Epidermal melanocyte (primary cell): ENCODE measurements at regions not wholly inside any gene's neighbourhood (a gene's known extent, or its start where the extent isn't known, plus 50 kb on each side); places are given as distances from the start of the nearest gene placed in this dataset.

Source experiments
- DNase-seq: peaks from one replicate; pipeline ENCODE4 v3.0.0; 2011; ENCODE audit warnings: low spot score; ENCODE audit not compliant: insufficient read length

GRCh38 chr18:78196280-78196679, 783.3 kb upstream of the SALL3 start:
- DNase-seq: no peak

- DNase-seq: no peak
Observed at GRCh38 chr18:78199002-78199401, 780.6 kb upstream of the SALL3 start.

GRCh38 chr18:78199611-78200010, 780.0 kb upstream of the SALL3 start:
- DNase-seq: no peak

GRCh38 chr18:78207942-78208341, 771.7 kb upstream of the SALL3 start:
- no peak for DNase-seq

- no peak for DNase-seq
Observed at GRCh38 chr18:78208461-78208860, 771.2 kb upstream of the SALL3 start.

- no peak for DNase-seq
Observed at GRCh38 chr18:78213361-78213994, 766.1 kb upstream of the SALL3 start.

GRCh38 chr18:78221496-78221895, 758.1 kb upstream of the SALL3 start:
- DNase-seq: no peak

GRCh38 chr18:78228974-78229373, 750.6 kb upstream of the SALL3 start:
- no peak for DNase-seq

- DNase-seq: no peak
Observed at GRCh38 chr18:78230911-78231310, 748.7 kb upstream of the SALL3 start.

- DNase-seq: no peak
Observed at GRCh38 chr18:78232196-78232595, 747.4 kb upstream of the SALL3 start.

GRCh38 chr18:78237864-78238263, 741.8 kb upstream of the SALL3 start:
- DNase-seq: no peak

- no peak for DNase-seq
Observed at GRCh38 chr18:78238404-78239089, 741.1 kb upstream of the SALL3 start.

GRCh38 chr18:78239090-78239457, 740.5 kb upstream of the SALL3 start:
- DNase-seq: no peak

- DNase-seq: no peak
Observed at GRCh38 chr18:78240101-78240500, 739.5 kb upstream of the SALL3 start.

GRCh38 chr18:78240627-78241252, 738.9 kb upstream of the SALL3 start:
- DNase-seq: no peak

GRCh38 chr18:78241535-78242253, 737.9 kb upstream of the SALL3 start:
- no peak for DNase-seq

- DNase-seq: no peak
Observed at GRCh38 chr18:78242254-78242643, 737.4 kb upstream of the SALL3 start.

GRCh38 chr18:78242806-78243205, 736.8 kb upstream of the SALL3 start:
- DNase-seq: no peak

- DNase-seq: no peak
Observed at GRCh38 chr18:78244779-78245178, 734.8 kb upstream of the SALL3 start.

- DNase-seq: no peak
Observed at GRCh38 chr18:78245451-78245850, 734.2 kb upstream of the SALL3 start.

- no peak for DNase-seq
Observed at GRCh38 chr18:78246050-78246449, 733.6 kb upstream of the SALL3 start.

GRCh38 chr18:78246588-78246987, 733.0 kb upstream of the SALL3 start:
- DNase-seq: no peak
